Natural killer cell (primary cell): ENCODE measurements at regions not wholly inside any gene's neighbourhood (a gene's known extent, or its start where the extent isn't known, plus 50 kb on each side); places are given as distances from the start of the nearest gene placed in this dataset.

Source experiments
- ATAC-seq, 3 donors: fragments of 150-1000 bp in 2 of 3; fragments of 200-7000 bp in 1 of 3; cut with Tn5 transposase; 1 replicate in 1 of 3; 2 replicates in 2 of 3; pipeline ENCODE4 v1.10.0; 2021; ENCODE audit warnings: mild to moderate bottlenecking in 2 of 3, moderate library complexity in 2 of 3
- DNase-seq, 2 donors: peaks; one replicate each; pipeline versions ENCODE4 v3.0.0 to v3.0.0-alpha.2; 2013 to 2021; ENCODE audit warnings: mixed read lengths in 1 of 2
- H3K27ac ChIP-seq: one replicate; pipeline ENCODE4 v1.5.1; 2013; ENCODE audit warnings: mild to moderate bottlenecking, low read length
- H3K27me3 ChIP-seq: one replicate; pipeline ENCODE4 v1.6.1; 2013; ENCODE audit warnings: low read length; ENCODE audit not compliant: control insufficient read depth, insufficient read depth
- H3K36me3 ChIP-seq: one replicate; pipeline ENCODE4 v1.6.1; 2013; ENCODE audit warnings: low read length; ENCODE audit not compliant: control insufficient read depth, insufficient read depth
- H3K4me1 ChIP-seq: one replicate; pipeline ENCODE4 v1.6.1; 2013; ENCODE audit warnings: low read length; ENCODE audit not compliant: control insufficient read depth, insufficient read depth
- H3K4me3 ChIP-seq: one replicate; pipeline ENCODE4 v1.5.1; 2013; ENCODE audit warnings: low read length
- H3K9me3 ChIP-seq: one replicate; pipeline ENCODE4 v1.6.1; 2013; ENCODE audit warnings: low read length; ENCODE audit not compliant: control insufficient read depth, insufficient read depth
- H3K27ac Mint-ChIP-seq, 2 donors: one replicate each; pipeline ENCODE4 v1.8.0; 2022; ENCODE audit warnings: mild to moderate bottlenecking in 2 of 2, mixed read lengths in 2 of 2, moderate library complexity in 1 of 2
- H3K27me3 Mint-ChIP-seq, 2 donors: one replicate each; pipeline ENCODE4 v1.8.0; 2022; ENCODE audit warnings: low read depth in 2 of 2, mixed read lengths in 2 of 2
- H3K36me3 Mint-ChIP-seq: one replicate; pipeline ENCODE4 v1.8.0; 2022; ENCODE audit warnings: mixed read lengths
- H3K4me1 Mint-ChIP-seq, 2 donors: one replicate each; pipeline ENCODE4 v1.8.0; 2022; ENCODE audit warnings: mixed read lengths in 2 of 2
- H3K4me3 Mint-ChIP-seq: one replicate; pipeline ENCODE4 v1.8.0; 2022; ENCODE audit warnings: mild to moderate bottlenecking, moderate library complexity, mixed read lengths
- H3K9me3 Mint-ChIP-seq, 2 donors: one replicate each; pipeline ENCODE4 v1.8.0; 2022; ENCODE audit warnings: mixed read lengths in 2 of 2
- CTCF ChIP-seq: fragments of 200-600 bp; IDR thresholded peaks from one replicate; pipeline ENCODE4 v1.8.0; 2022; ENCODE audit warnings: antibody characterized with exemption
- WGBS: methylation state at CpG from one replicate; pipeline ENCODE4 v1.1.7; 2013; ENCODE audit warnings: missing lambda C conversion rate; ENCODE audit not compliant: insufficient coverage; 5-methylcytosine and 5-hydroxymethylcytosine counted together
- intact Hi-C: fragments of 100-400 bp; cut with micrococcal nuclease; formaldehyde crosslinking; loops from one replicate; pipeline ENCODE4 v1.14.2; 2022

DNA sequence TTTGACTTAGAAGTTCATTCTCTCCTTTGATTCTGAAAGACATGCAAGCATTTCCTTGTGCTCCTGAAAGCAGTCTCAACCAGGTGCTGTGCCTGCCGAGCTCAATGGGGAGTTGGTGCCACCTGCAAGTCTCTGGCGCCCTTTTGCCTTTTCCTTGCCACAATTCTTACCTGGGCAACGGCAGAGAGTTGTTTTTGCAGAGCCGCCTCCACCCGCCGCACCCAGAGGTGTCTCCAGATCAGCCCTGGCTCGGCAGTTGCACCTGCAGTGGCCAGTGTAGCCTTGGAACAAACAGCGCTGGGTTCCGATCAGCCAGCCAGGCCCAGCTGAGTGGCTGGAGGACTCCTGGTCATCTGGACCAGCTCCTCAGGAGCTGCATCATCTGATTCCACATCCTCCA lies 262.9 kb downstream of the IRX2 start:
- no peak overlapping the region for H3K27ac Mint-ChIP-seq
- H3K9me3 Mint-ChIP-seq = peaks cover 3 to 4% of the 10 kb centered on the region in 2 donors
- Histone ChIP-seq H3K4me1 (no peaks in the 10 kb centered on the region), H3K9me3 (peaks cover 3% of the 10 kb centered on the region), H3K27me3 (no peaks in the 10 kb centered on the region), H3K27ac (no peak overlapping the region), H3K36me3 (no peaks in the 10 kb centered on the region), H3K4me3 (no peak overlapping the region)
- TF ChIP-seq CTCF = no peak
- 86% methylated on average over 9 of the region's 9 CpGs for WGBS
- H3K27me3 Mint-ChIP-seq = no peaks in the 10 kb centered on the region
- intact Hi-C loops = no loop called here
- no peaks in the 10 kb centered on the region for H3K4me1 Mint-ChIP-seq
- no peaks in the 10 kb centered on the region for H3K36me3 Mint-ChIP-seq
- DNase-seq = no peak
- H3K4me3 Mint-ChIP-seq = no peak overlapping the region
- ATAC-seq = no peak

GRCh38 chr5:2487152-2487763 lies 264.2 kb downstream of the IRX2 start:
- H3K36me3 Mint-ChIP-seq = peaks cover 2% of the 10 kb centered on the region
- H3K4me3 Mint-ChIP-seq = no peak overlapping the region
- H3K27ac Mint-ChIP-seq = no peak overlapping the region
- no peak overlapping the region for H3K27ac ChIP-seq
- 79% methylated on average over 2 of the region's 2 CpGs for WGBS
- no peaks in the 10 kb centered on the region for H3K4me1 ChIP-seq
- no peak for TF ChIP-seq CTCF
- intact Hi-C loops = no loop called here
- DNase-seq (no peak), ATAC-seq (no peak)
- no peak overlapping the region for H3K4me3 ChIP-seq
- H3K9me3 Mint-ChIP-seq = peaks cover 5 to 6% of the 10 kb centered on the region in 2 donors
- no peaks in the 10 kb centered on the region for H3K36me3 ChIP-seq
- no peaks in the 10 kb centered on the region for H3K4me1 Mint-ChIP-seq
- no peaks in the 10 kb centered on the region for H3K27me3 Mint-ChIP-seq
- peaks cover 3% of the 10 kb centered on the region for H3K9me3 ChIP-seq
- no peaks in the 10 kb centered on the region for H3K27me3 ChIP-seq

- peaks cover 3% of the 10 kb centered on the region for H3K9me3 ChIP-seq
- H3K4me3 Mint-ChIP-seq = no peak overlapping the region
- DNase-seq (no peak), ATAC-seq (no peak)
- H3K27ac ChIP-seq = no peak overlapping the region
- no peaks in the 10 kb centered on the region for H3K27me3 Mint-ChIP-seq
- H3K36me3 ChIP-seq = no peaks in the 10 kb centered on the region
- H3K4me1 ChIP-seq = no peaks in the 10 kb centered on the region
- H3K4me1 Mint-ChIP-seq = no peaks in the 10 kb centered on the region
- H3K9me3 Mint-ChIP-seq = peaks cover 4 to 9% of the 10 kb centered on the region in 2 donors
- peaks cover 8% of the 10 kb centered on the region for H3K36me3 Mint-ChIP-seq
- TF ChIP-seq CTCF = no peak
- 78% methylated on average over 1 of the region's 2 CpGs for WGBS
- intact Hi-C loops = no loop called here
- no peak overlapping the region for H3K4me3 ChIP-seq
- H3K27ac Mint-ChIP-seq = no peak overlapping the region
- no peaks in the 10 kb centered on the region for H3K27me3 ChIP-seq
Observed at GRCh38 chr5:2486373-2486772, 265.1 kb downstream of the IRX2 start.

DNA sequence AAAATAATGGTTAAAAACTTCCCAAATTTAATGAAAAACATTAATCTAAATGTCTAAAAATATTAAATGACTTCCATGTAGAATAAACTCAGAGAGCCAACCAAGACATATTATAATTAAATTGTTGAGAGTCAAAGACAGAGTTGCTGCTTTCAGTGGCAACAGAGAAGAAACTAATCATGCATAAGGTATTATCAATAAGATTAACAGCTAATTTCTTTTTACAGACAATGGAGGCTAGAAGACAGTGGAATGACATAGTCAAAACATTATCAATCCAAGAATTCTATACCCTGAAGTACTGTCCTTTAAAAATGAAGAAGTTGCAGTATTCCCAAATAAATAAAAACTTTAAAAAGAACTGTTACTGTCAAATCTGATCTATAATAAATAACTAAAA lies 268.7 kb downstream of the IRX2 start:
- no peak overlapping the region for H3K27ac ChIP-seq
- Mint-ChIP-seq H3K4me1 (no peaks in the 10 kb centered on the region), H3K9me3 (peaks cover 2 to 13% of the 10 kb centered on the region in 2 donors), H3K27ac (no peak overlapping the region), H3K27me3 (no peaks in the 10 kb centered on the region), H3K4me3 (no peak overlapping the region), H3K36me3 (peaks cover 8% of the 10 kb centered on the region)
- H3K36me3 ChIP-seq = no peaks in the 10 kb centered on the region
- no peaks in the 10 kb centered on the region for H3K4me1 ChIP-seq
- H3K4me3 ChIP-seq = no peak overlapping the region
- H3K9me3 ChIP-seq = peaks cover 7% of the 10 kb centered on the region
- no peaks in the 10 kb centered on the region for H3K27me3 ChIP-seq
- DNase-seq = no peak
- no peak for TF ChIP-seq CTCF
- intact Hi-C loops = no loop called here
- ATAC-seq = no peak
